ENCODE measurements at regions not wholly inside any gene's neighbourhood (a gene's known extent, or its start where the extent isn't known, plus 50 kb on each side); places are given as distances from the start of the nearest gene placed in this dataset.

- TF ChIP-seq TAF1 (IDR thresholded peaks at IDR 0.05; ENCODE audit: low read depth) (no peak), CTCF (IDR thresholded peaks at IDR 0.05; ENCODE audit: poor library complexity, severe bottlenecking) (no peak), RAD21 (conservative IDR thresholded peaks at IDR 0.05) (no peak), EZH2 (IDR thresholded peaks at IDR 0.05; ENCODE audit: borderline replicate concordance, insufficient read depth, low read length, poor library complexity, severe bottlenecking) (no peak), SMC3 (conservative IDR thresholded peaks at IDR 0.05; ENCODE audit: poor library complexity) (no peak), MXI1 (conservative IDR thresholded peaks at IDR 0.05; ENCODE audit: poor library complexity, severe bottlenecking) (no peak), REST (IDR thresholded peaks at IDR 0.05; ENCODE audit: borderline replicate concordance) (no peak), POLR2AphosphoS5 (IDR thresholded peaks at IDR 0.05) (no peak)
These were observed 151.8 kb downstream of the B3GNT2 start for GRCh38 chr2:62347563-62348270.
